GM23338 (cell line): ENCODE measurements at regions not wholly inside any gene's neighbourhood (a gene's known extent, or its start where the extent isn't known, plus 50 kb on each side); places are given as distances from the start of the nearest gene placed in this dataset.

Source experiments
- CREB1 ChIP-seq: fragments of 250-450 bp; sonication (Bioruptor Pico); IDR thresholded peaks from 2 replicates; pipeline ENCODE4 v1.5.0; 2020; ENCODE audit warnings: low read depth, mild to moderate bottlenecking, moderate library complexity
- CTCF ChIP-seq, 2 experiments: fragments of 200-600 bp in 1 of 2; sonication (generic) in 1 of 2; conservative IDR thresholded peaks; 2 replicates each; pipeline versions ENCODE4 v1.5.1 to v1.6.1; 2016 to 2017; ENCODE audit warnings: antibody characterized with exemption in 2 of 2, low read depth in 2 of 2, mild to moderate bottlenecking in 2 of 2, moderate library complexity in 1 of 2
- ETS1 ChIP-seq: IDR thresholded peaks from 2 replicates; pipeline ENCODE4 v1.6.1; 2016; ENCODE audit warnings: antibody characterized with exemption
- EZH2 ChIP-seq: fragments of 200-600 bp; sonication (generic); IDR thresholded peaks from one replicate; pipeline ENCODE4 v1.8.0; 2017; ENCODE audit warnings: antibody characterized with exemption, mild to moderate bottlenecking, low read depth; ENCODE audit not compliant: unreplicated experiment
- EZH2phosphoT487 ChIP-seq: fragments of 200-600 bp; sonication (generic); IDR thresholded peaks from one replicate; pipeline ENCODE4 v1.8.1; 2018; ENCODE audit warnings: antibody characterized with exemption; ENCODE audit not compliant: unreplicated experiment
- JUNB ChIP-seq: IDR thresholded peaks from one replicate; pipeline ENCODE4 v1.6.1; 2016; ENCODE audit warnings: antibody characterized with exemption; ENCODE audit not compliant: unreplicated experiment
- POLR2AphosphoS5 ChIP-seq: IDR thresholded peaks from 2 replicates; pipeline ENCODE4 v1.6.1; 2016; ENCODE audit warnings: antibody characterized with exemption, low read depth
- REST ChIP-seq: IDR thresholded peaks from one replicate; pipeline ENCODE4 v1.6.1; 2018; ENCODE audit warnings: antibody characterized with exemption; ENCODE audit not compliant: unreplicated experiment
- STAT1 ChIP-seq: IDR thresholded peaks from one replicate; pipeline ENCODE4 v1.6.1; 2016; ENCODE audit warnings: antibody characterized with exemption; ENCODE audit not compliant: unreplicated experiment
- ZNF114 ChIP-seq: fragments of 250-450 bp; sonication (Bioruptor Pico); IDR thresholded peaks from 2 replicates; pipeline ENCODE4 v1.5.0; 2020; ENCODE audit warnings: mild to moderate bottlenecking, moderate library complexity
- ZNF331 ChIP-seq: fragments of 250-450 bp; sonication (Bioruptor Pico); IDR thresholded peaks from 2 replicates; pipeline ENCODE4 v1.5.0; 2020; ENCODE audit warnings: low read depth, mild to moderate bottlenecking, moderate library complexity
- ZNF462 ChIP-seq: fragments of 250-450 bp; sonication (Bioruptor Pico); IDR thresholded peaks from 2 replicates; pipeline ENCODE4 v1.5.0; 2020; ENCODE audit warnings: mild to moderate bottlenecking, moderate library complexity

- TF ChIP-seq CTCF (conservative IDR thresholded peaks at IDR 0.05; ENCODE audit: low read depth in 2 of 2) (no peak), JUNB (no peak), POLR2AphosphoS5 (no peak), REST (no peak), EZH2 (no peak), ZNF114 (CRISPR knock-in tag) (no peak), EZH2phosphoT487 (no peak), CREB1 (CRISPR knock-in tag) (no peak), ETS1 (no peak), ZNF462 (CRISPR knock-in tag) (no peak), STAT1 (no peak), ZNF331 (CRISPR knock-in tag) (no peak)
Measured at GRCh38 chr6:19322691-19323485, 514.3 kb upstream of the ID4 start.
